Midbrain (tissue), 1 donor: ENCODE measurements at regions not wholly inside any gene's neighbourhood (a gene's known extent, or its start where the extent isn't known, plus 50 kb on each side); places are given as distances from the start of the nearest gene placed in this dataset.

Experiments used
- DNase-seq: peaks from one replicate; lab custom pipeline; 2025; lab: John Stamatoyannopoulos, UW

DNA sequence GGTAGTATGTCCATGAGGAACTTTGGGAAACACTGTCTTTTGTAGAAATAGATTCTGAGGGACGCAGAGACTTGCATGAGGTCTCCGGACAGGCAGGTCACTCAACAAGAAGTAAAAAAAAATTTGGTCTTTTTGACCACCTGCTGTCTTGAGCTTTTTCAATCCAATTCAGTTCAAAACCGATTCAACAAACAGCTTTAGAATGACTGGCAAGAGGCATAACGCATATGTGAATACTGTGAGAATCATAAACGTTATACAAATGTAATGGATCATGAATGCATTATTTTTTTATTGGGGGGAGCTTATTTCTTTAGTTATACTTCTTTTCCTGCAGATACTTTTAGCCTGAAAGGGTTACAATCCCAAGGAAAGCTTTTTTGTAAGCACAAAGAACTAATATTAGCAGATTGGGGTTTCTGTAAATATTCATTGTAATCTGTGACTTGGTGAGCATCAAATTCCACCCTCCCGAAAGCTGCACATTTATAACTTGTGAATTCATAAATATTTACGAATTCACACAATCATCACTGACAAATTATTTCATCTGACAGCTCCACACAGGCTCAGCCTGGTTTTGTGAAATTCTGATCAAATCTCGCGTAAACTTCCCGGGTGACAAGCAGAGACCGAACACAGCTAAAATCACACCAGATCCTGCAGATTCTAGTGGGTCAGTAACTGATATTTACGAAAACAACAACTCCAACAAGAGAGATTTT lies 507.7 kb downstream of the MN1 start:
- DNase-seq = no peak

DNA sequence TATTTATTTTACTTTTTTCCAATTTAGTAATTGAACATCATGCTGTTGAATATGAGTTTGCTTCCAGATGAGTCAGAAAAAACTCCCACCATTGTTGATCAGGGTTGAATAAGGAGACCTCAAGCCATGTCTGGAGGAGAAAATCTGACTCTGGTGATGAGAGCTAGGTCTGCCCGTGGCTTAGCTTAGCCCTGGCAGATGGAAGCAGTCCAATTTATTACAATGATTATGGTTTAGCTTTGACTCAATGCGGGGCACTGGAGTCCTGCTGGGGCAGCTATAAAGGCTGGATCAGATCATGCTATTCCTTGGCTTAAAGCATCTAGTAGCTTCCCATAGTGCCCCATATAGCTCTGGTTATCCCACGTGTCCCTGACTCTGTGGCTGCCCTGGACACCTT lies 506.5 kb downstream of the MN1 start:
- no peak for DNase-seq

DNA sequence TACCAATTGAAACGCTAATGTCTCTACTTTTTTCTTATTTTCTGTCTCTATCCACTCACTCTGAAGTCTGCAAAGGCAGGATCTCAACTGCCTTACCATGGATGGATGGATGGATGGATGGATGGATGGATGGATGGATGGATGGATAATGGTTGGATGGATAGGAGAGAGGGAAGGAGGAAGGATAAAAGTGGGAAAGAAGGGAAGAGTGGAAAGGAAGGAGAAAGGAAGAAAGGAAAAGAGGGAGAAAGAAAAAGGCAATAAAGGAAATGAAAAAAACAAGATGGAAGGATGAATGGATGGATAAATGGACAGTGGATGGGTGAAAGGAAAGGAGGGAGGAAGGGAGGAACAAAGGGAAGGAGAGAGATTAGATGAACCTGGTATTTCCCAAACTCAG lies 506.0 kb downstream of the MN1 start:
- no peak for DNase-seq

DNA sequence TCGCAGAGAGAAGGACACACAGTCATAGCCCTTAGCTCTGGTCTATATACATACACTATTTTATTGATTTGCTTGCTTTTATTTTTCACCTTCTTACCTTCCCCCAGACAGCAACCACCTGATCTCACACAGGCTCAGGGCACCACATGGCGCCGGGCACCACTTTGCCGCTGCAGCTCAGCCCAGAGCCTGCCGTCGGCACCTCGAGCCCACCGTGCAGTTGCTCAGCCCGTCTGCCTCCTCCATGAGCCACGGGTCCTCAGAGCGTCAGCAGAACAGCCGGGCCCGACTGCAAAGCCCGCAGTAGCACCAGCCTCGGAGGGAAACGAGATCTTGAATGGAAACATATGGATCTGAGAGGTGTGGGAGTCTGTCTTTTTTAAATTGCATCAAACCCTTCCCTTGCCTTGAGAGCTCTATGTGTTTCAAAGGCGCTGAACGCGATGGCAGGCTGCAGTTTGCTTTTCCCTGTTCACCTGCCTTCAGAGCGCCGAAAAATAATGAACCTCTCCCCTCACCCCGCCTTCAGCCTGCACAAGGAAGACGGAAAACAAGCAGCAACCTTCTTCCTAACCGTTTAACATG lies 505.4 kb downstream of the MN1 start:
- DNase-seq = no peak

DNA sequence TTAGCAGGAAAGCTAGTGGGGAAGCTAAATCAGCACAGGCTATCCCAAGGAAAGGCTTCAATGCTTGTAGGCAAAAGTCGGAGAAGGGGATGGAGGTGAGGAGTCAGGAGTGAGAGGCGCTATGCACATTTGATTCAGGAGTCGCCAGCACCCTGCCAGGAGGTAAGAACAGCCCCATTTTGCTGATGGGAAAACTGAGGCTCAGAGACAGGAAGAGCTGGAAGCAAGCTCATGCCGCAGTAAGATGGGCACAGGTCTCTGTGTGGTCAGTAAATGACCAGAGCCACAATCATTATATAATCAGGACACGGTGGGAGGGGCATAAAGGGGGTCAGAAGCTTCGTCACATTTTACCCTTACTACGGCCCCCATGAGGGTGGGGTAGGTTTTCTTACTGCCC lies 504.4 kb downstream of the MN1 start:
- DNase-seq = no peak

DNA sequence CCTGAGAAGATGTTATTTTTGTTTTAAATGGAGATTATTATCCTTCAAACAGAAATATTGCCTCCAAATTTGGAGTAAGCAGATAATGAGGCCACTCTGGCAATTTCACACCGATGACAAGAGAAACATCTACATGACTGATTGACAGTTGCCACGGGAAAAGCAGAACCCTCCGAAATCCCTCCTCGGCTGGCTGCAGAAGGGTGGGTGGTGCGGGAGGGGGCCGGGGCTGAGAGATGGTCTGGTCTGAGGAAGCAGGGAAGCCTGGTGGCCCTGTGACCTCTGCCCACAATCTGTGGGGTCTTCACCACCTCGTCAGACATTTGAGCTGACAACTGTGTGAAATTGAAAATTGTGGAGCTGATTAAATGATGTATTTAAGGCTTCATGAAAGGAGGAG lies 503.2 kb downstream of the MN1 start:
- DNase-seq = no peak

DNA sequence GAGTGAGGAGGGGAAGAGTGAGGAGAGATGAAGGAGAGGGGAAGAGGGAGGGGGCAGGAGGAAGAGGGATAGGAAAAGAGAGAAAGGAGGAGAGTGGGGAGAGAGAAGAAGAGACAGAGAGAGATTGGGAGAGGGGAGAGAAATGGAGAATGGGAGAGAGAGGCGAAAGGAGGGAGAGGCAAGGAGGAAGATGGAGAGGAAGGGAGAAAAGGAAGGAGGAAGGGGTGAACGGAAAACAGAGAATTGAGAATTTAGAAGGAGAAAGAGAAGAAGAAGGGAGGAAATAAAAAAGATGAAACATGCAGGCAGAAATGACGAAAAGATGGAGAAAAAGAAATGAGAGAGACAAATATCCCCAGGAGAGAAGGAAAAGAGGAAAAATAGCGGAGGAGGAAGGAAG lies 502.8 kb downstream of the MN1 start:
- no peak for DNase-seq

DNA sequence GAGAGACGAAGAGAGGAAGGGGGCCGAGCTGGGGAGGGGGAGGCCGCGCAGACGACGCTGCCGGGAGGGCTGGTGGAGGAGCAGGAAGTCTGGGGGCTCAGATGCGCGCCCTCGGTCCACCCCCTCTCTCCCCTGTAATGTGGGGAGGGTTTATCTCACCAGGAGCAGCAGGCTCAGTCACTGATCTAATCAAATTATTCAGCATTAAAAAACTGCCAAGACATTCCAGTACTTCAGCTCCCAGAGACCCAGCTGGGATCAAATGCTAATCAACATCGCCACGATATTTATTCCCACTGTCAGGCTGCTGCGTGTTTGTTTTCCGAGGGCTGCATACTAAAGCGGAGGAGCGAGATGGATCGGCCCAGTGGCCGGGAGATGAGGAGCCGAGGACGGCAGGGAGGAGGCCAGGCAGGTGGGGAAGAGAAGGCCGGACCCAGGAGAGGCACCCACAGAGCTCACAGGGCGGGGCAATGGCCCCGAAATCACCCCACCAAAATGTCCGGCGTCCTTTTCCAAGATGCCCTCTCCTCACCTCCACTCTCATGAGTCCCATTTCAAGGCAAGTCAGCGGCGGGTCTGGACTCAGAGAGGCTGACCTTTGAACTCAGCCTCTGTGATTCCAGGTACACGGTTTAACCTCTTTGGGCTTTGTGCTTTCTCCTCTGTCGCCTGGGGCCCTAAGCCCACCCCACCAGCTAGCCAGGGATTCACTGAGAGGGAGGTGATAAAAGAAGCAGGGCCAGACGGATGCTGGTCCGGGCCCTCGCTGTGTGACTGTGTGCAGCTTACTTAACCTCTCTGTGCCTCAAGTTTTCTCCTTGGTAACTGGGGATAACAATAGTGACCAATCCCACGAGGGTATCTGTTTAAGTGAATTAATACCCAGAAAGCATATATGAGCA lies 502.1 kb downstream of the MN1 start:
- no peak for DNase-seq

DNA sequence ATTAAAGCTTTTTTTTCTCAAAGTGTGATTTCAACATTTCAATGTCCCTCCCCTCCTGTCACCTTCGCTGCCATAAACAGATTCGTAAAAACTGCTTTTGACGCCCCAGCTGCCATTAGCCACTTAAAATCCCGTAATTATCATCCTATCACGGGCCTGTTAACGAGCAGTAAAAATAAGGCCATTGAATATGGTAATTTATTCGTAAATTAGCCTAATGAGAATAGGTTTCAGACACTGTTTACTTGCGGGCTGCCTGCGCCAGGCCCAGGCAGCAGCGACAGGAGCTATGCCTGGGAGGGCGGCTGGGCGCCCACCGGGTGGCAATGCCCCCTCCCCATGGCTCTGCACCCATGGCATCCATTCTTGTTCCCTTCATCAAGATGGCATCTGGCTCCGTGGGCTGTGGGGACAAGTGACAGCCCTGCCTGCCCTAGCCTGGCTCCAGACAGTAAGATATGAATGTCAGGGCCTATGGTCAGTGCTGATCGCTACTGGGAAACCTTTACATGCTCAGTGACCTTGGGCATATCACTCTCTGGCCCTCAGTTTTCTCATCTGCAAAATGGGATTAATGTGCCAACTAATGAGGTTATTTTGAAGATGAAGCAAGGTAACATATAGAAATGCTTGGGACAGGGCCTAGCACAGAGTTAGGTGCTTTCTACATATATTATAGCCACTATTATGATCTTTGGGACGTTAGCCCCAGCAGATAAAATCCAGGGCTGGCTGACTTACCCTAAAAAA lies 500.8 kb downstream of the MN1 start:
- DNase-seq = no peak

DNA sequence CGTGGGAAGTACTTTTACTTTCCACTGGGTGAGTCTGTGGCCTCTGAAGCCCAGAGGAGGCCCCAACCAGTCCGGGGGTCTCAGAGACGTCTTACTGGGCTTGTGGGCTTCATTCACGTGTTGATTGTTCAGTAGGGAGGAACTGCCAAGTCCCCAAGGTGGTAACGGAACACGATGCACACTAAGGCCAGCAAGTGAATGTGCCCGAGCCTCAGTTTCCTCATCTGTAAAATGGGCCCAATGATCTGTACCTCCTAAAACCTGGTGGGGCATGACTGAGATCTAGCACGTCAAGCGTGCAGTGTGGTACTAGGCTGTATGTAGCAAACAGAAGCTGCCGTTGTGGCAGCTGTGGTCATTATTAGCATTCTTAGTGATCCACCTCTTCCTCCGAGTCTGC lies 499.1 kb downstream of the MN1 start:
- DNase-seq = no peak

DNA sequence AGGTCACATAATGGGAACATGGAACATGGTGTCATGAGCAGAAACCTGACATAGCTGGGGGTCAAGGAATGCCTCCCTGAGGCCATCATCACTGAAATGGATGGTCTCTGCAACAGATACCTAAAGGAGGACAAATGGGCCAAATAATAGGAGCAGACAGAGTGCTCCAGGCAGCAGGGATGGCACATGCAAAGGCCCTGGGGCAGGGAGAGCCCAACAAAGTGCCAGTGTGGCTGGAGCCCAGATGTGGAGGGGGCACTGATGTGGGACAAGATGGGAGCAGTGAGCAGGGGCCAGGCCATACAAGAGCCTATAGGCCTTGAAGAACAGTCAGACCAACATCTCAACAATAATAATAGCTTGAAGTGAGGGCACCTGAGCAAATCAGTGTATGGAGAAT lies 497.8 kb downstream of the MN1 start:
- DNase-seq = no peak

DNA sequence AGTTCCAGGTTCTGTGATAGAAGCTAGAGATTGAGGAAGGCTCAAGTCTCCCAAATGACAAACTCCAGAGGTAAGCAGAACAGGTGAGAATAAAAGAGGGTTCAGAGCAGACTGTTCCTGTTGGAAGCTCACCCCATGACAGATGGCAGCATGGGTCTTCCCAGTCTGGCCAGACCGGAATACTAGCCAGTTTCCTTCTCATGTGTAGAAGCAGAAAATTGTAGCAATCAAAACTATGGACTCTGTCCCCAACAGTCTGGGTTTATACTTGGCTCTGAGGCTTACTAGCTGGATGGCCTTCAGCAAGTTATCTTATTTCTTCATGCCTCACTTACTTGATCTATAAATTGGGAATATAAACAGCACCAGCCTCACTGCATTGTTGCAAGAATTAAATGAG lies 494.8 kb downstream of the MN1 start:
- DNase-seq = no peak

DNA sequence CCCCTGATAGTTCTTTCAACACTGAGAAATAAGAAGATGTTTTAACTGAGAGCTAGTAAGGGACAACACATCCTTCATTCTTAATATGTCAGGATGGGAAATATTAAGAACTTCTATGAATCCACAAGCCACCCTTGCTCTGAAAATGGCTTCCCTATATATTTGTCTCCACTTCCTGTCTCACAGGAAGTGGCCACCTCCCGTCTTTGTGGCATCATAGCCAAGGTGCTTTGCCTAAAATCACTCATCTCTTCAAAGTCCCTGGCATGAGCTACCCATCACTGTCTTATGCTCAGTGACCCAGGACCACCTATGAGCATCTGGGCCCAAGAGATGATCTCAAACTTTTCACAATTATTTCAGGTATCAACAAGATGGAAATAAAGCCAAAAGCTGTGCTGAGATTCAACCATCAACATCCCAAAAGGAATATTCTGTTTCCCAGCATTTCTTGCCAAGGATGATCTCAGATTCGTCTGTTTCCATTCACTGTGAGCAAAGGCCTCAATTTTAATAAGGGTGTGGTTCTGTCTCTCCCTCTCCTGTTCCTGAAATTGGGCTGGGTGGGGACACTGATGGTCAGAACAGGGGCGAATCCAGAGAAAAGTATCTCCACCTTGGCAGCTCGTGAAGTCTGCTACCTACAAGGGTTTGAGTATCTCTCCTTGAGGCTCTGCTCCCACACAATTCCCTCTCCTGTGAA lies 493.9 kb downstream of the MN1 start:
- no peak for DNase-seq

DNA sequence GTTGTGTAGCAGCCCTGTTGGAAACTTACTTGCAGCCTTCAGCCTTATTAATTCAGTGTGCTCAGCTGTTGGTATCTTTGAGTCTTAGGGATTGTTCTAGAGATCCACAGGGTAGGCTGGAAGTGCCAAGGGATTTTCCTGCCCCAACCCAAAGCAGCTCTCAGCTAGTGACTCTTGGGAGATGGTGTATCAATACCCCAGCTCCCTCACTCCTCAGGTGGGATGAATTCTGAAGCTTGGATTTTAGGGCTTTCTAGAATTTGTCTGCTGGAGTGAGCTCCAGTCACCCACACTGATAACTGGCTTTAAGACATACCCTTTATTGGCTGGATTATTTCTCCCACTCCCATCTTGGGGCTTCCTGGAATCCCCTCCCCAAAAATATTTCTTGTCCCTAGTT lies 493.0 kb downstream of the MN1 start:
- no peak for DNase-seq

DNA sequence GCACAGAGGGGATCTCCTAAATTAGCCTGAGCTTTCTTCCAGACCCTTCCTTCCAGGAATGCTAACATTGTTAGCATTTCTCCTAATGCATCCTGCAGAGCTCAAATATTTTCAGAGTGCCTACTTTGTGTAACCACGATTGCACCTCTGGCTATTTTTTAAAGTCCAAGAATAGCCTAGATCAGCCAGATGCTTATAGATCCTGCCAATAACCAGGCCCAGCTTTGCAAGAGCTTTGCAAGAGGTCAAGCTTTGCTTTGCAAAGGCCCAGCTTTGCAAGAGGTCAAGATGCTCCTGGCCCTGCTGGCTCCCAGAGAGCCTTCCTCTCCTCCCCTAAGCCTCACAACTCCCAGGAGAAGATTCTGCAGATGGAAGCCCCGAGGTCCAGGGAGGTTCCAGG lies 491.9 kb downstream of the MN1 start:
- DNase-seq = no peak

DNA sequence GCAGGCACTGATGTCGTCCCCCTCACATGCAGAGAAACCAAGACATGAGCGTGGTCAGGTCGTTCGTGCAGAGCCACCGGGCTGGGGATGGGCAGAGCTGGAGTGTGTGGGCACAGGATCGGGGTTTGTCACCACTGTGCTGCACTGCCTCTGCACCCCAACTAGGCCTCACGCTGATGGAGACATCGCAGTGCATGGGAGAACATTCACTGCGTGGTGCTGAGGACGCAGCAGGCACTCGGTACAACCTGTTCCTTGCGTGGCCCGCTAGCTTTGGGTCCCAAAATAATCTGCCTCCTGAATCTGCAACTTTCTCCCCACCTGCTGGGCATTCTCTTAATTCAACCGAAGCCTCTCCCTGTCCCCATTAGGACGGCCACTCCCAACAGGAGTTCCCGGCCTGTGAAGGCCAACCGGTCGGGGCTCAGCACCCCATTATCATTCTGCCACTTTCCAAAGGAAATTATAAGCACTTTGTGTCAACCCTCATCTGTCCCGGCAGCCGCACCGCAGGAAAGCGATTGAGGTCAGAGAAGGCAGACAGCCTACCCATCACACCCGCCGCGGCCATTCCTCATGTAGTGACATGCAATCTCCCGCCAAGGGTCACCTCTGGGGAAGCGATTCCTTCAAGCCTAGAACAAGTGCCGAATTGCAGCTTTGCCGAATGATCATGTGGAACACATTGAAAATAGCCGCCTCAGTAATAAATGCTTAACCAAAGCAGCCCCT lies 490.4 kb downstream of the MN1 start:
- no peak for DNase-seq

DNA sequence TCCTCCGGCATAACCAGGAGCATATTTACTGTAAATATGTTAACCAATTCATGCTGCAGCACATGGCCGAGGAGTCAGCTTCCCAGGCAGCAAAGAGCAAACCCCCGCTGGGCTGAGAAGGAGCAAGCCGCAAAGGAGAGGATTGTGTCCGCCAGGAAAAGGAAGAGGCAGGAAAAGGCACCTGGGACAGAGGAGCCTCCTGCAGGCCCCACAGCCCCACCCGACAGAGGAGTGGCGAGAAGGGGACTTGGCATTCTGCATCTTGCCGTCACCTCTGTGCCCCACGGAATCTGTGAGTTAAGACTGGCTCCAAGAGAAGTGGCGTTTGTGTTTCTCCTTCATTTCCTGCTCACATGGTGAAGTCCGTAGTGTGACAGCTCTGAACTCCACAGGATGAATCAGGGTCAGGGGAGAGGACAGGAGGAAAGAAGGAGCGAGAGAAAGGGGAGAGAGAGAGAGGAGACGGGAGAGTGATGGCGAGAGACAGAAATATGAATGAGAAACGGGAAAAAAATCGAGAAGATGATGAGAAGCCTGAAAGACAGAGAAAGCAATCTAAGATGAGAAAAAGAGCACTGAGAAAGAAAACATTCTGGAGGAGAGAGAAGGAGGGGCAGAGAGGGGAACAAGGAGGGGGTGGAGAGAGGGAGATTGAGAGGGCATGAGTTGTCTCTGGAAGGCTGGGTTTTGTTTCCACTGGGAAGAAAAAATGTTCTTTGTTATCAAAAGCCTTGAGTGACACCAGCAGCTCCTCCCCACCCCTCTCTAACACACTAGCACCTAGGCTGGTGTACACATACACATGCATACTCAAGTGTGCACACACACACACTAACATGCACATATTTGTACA lies 489.6 kb downstream of the MN1 start:
- DNase-seq = no peak

DNA sequence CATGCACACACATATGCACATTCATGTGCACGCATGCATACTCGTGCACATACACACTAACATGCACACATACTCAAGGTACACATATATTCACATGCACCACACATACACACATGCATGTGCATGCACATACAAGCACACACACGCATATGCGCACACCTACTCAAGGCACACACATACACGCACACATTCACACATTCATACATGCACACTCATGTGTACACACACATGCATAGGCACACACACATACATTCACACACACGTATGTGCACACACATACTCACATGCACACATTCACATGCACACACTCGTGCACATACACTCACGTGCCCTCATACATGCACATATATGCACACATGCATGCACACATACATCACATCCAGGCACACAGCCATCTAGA lies 489.0 kb downstream of the MN1 start:
- DNase-seq = no peak

DNA sequence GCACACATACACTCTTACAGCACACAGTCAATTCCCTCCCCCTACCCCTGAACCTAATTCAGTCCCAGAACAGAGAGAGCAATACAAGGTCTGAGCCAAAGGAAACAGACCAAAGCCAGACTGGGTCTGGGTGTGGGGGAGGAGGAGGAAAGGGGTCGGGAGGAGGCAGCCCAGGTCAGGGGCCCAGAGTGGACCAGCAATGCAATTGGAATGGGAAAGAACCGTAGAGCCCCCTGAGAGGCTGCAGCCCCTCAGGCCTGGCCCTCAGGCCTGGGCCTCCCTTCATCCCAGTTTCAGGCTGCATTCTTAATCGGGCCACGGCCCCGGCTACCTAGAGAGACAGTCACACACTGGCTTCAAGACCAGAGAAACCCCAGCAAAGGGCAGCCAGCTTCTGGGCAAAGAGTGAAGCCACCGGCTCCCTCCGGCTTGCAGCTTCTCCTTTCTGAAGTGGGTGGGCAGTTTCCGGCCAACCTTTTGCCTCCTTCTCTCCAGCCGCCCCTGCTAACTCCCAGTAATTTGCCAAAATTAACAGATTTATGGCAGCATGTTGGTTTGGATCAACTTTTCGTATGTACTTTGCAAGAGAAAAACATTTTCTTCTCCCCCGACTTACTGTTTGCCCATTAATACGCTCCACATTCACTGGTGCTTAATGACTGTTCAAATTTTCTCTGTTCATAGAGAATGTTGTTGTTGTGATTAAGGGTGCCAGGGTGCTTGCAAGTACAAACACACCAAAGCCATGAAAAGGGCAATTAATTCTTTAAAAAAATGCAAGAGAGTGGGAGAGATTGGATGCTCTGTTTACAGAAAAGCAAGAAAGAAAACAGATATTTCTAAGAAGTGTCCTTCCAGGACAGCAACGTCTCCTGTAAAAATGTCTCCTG lies 488.3 kb downstream of the MN1 start:
- DNase-seq = no peak
